Endothelial cell of umbilical vein (primary cell): ENCODE measurements at regions not wholly inside any gene's neighbourhood (a gene's known extent, or its start where the extent isn't known, plus 50 kb on each side); places are given as distances from the start of the nearest gene placed in this dataset.

ENCODE experiments used
- BruUV-seq: library from RNA; stranded (reverse); fragments of 400-500 nt; replicated peaks from 2 replicates; lab custom pipeline; 2021; lab: Mats Ljungman, UMichigan
- CTCF ChIA-PET: fragments of 300-600, 350-600 bp; sonication (Branson Sonifier 250); formaldehyde crosslinking; loops from one replicate; lab custom pipeline; 2021; ENCODE audit warnings: antibody characterized with exemption, inconsistent platforms; lab: Charles Lee
- POLR2A ChIA-PET: fragments of 300-600, 350-600 bp; sonication (Branson Sonifier 250); formaldehyde crosslinking; loops from one replicate; lab custom pipeline; 2021; ENCODE audit warnings: antibody characterized with exemption, inconsistent platforms; lab: Charles Lee
- DNase-seq: peaks from one replicate; pipeline ENCODE4 v3.0.0-alpha.2; 2011; ENCODE audit warnings: low read depth, low spot score
- FAIRE-seq: peaks from 2 replicates; lab custom pipeline; 2011; peaks lifted over from hg19 to GRCh38; lab: Jason Lieb, UNC
- H2AFZ ChIP-seq: 2 replicates; pipeline ENCODE4 v1.6.0; 2012; ENCODE audit warnings: low read depth, low read length, control low read depth, inconsistent platforms
- H3K27ac ChIP-seq: 2 replicates; pipeline ENCODE4 v1.5.1; 2011; ENCODE audit warnings: low read depth, mild to moderate bottlenecking, control low read depth, low read length, moderate library complexity; ENCODE audit not compliant: insufficient read depth
- H3K27me3 ChIP-seq, 2 experiments: 2 replicates each; pipeline versions ENCODE4 v1.6.0 to v1.6.1; 2011; ENCODE audit warnings: low read length in 2 of 2, mixed read lengths in 1 of 2; ENCODE audit not compliant: control insufficient read depth in 2 of 2, insufficient read depth in 2 of 2
- H3K36me3 ChIP-seq, 2 experiments: 2 replicates in 1 of 2; 3 replicates in 1 of 2; pipeline ENCODE4 v1.5.1; 2011; ENCODE audit warnings: low read length in 2 of 2, mild to moderate bottlenecking in 1 of 2, moderate library complexity in 1 of 2; ENCODE audit not compliant: control insufficient read depth in 2 of 2, insufficient read depth in 2 of 2; ENCODE audit errors: extremely low read depth in 1 of 2
- H3K4me1 ChIP-seq: 3 replicates; pipeline ENCODE4 v1.5.1; 2011; ENCODE audit warnings: mild to moderate bottlenecking, low read length; ENCODE audit not compliant: control insufficient read depth, insufficient read depth; ENCODE audit errors: extremely low read depth
- H3K4me2 ChIP-seq: 2 replicates; pipeline ENCODE4 v1.6.1; 2011; ENCODE audit warnings: low read length, control low read depth, mixed read lengths; ENCODE audit not compliant: insufficient read depth
- H3K4me3 ChIP-seq, 3 experiments: fragments of 200-600 bp in 1 of 3; sonication (generic), shearing (Covaris generic) in 1 of 3; replicated peaks in 1 of 3; 2 replicates each; pipeline ENCODE4 v1.5.1; 2011 to 2016; ENCODE audit warnings: control low read depth in 3 of 3, low read length in 3 of 3, mild to moderate bottlenecking in 2 of 3, inconsistent platforms in 1 of 3, low read depth in 1 of 3, moderate library complexity in 1 of 3; ENCODE audit not compliant: insufficient read depth in 1 of 3
- H3K79me2 ChIP-seq: 2 replicates; pipeline ENCODE4 v1.6.0; 2012; ENCODE audit warnings: low read length, inconsistent platforms; ENCODE audit not compliant: control insufficient read depth, insufficient read depth
- H3K9ac ChIP-seq: replicated peaks from 2 replicates; pipeline ENCODE3; 2011; ENCODE audit warnings: low read length, control low read depth; ENCODE audit not compliant: insufficient read depth; ENCODE audit errors: extremely low read depth
- H3K9me1 ChIP-seq: replicated peaks from 3 replicates; pipeline ENCODE4 v1.6.0; 2011; ENCODE audit warnings: mild to moderate bottlenecking, low read length; ENCODE audit not compliant: control insufficient read depth, insufficient read depth; ENCODE audit errors: extremely low read depth
- H3K9me3 ChIP-seq: replicated peaks from 2 replicates; pipeline ENCODE4 v1.5.1; 2012; ENCODE audit warnings: low read length, inconsistent platforms; ENCODE audit not compliant: control insufficient read depth, insufficient read depth
- H4K20me1 ChIP-seq: replicated peaks from 2 replicates; pipeline ENCODE3; 2011; ENCODE audit warnings: mild to moderate bottlenecking, low read length; ENCODE audit not compliant: control insufficient read depth, insufficient read depth; ENCODE audit errors: extremely low read depth
- CTCF ChIP-seq, 2 donors: IDR thresholded peaks; 1 replicate in 1 of 2; 2 replicates in 1 of 2; pipeline ENCODE4 v1.5.1; 2011; ENCODE audit warnings: low read length in 2 of 2, mild to moderate bottlenecking in 2 of 2, moderate library complexity in 2 of 2, control low read depth in 1 of 2, inconsistent platforms in 1 of 2, low read depth in 1 of 2; ENCODE audit not compliant: insufficient read depth in 1 of 2; ENCODE audit errors: extremely low read depth in 1 of 2
- EZH2 ChIP-seq: IDR thresholded peaks from 2 replicates; pipeline ENCODE4 v1.6.1; 2012; ENCODE audit warnings: borderline replicate concordance, low read depth, mild to moderate bottlenecking, moderate library complexity, low read length, inconsistent platforms; ENCODE audit not compliant: severe bottlenecking
- FOS ChIP-seq: IDR thresholded peaks from 2 replicates; pipeline ENCODE4 v1.6.1; 2011; ENCODE audit warnings: mild to moderate bottlenecking, low read length, moderate library complexity, borderline replicate concordance; ENCODE audit not compliant: insufficient read depth
- GATA2 ChIP-seq: IDR thresholded peaks from 2 replicates; pipeline ENCODE4 v1.7.0; 2011; ENCODE audit warnings: low read depth, mild to moderate bottlenecking, moderate library complexity, mixed read lengths, low read length; ENCODE audit not compliant: insufficient read length, insufficient read depth
- JUN ChIP-seq: IDR thresholded peaks from 2 replicates; pipeline ENCODE4 v1.6.1; 2011; ENCODE audit warnings: borderline replicate concordance, low read depth; ENCODE audit not compliant: insufficient read length, insufficient read depth
- MAX ChIP-seq: IDR thresholded peaks from 2 replicates; pipeline ENCODE4 v1.6.1; 2011; ENCODE audit not compliant: insufficient read depth, insufficient read length
- MYC ChIP-seq: IDR thresholded peaks from one replicate; pipeline ENCODE4 v1.6.1; 2011; ENCODE audit warnings: mild to moderate bottlenecking, low read depth, low read length
- POLR2A ChIP-seq: IDR thresholded peaks from 2 replicates; pipeline ENCODE4 v1.6.1; 2012; ENCODE audit warnings: low read depth, mild to moderate bottlenecking, control low read depth, low read length
- POLR2AphosphoS5 ChIP-seq: IDR thresholded peaks from 2 replicates; pipeline ENCODE4 v1.6.1; 2012; ENCODE audit warnings: low read depth, mild to moderate bottlenecking, control low read depth, low read length, moderate library complexity; ENCODE audit not compliant: insufficient read depth
- dilution Hi-C: fragments of 300-500 bp; cut with MboI; formaldehyde crosslinking; loops from one replicate; pipeline ENCODE4 v1.15.0; 2019; ENCODE audit warnings: low sequenced_read_pairs; ENCODE audit not compliant: extremely low pct_ligation_motif_present
- intact Hi-C: fragments of 100-400 bp; cut with micrococcal nuclease; formaldehyde crosslinking; loops from one replicate; pipeline ENCODE4 v1.10.0; 2022

GRCh38 chr4:14338585-14339265, 663.6 kb upstream of the CPEB2 start:
- Histone ChIP-seq H3K9me1 (no peaks in the 10 kb centered on the region), H3K9ac (no peak overlapping the region), H3K4me2 (no peak overlapping the region), H3K27me3 (no peaks in the 10 kb centered on the region), H3K4me3 (no peak overlapping the region), H3K79me2 (no peaks in the 10 kb centered on the region), H3K36me3 (no peaks in the 10 kb centered on the region), H2AFZ (no peak overlapping the region), H3K9me3 (no peaks in the 10 kb centered on the region), H3K4me1 (no peaks in the 10 kb centered on the region), H4K20me1 (no peaks in the 10 kb centered on the region), H3K27ac (no peak overlapping the region)
- FAIRE-seq (no peak), DNase-seq (no peak)
- CTCF ChIA-PET, result no interaction called here
- dilution Hi-C loops (no loop called here), intact Hi-C loops (no loop called here)
- no TSS peak for BruUV-seq
- TF ChIP-seq JUN (no peak), POLR2AphosphoS5 (no peak), FOS (no peak), EZH2 (no peak), MYC (no peak)
- POLR2A ChIA-PET, result no interaction called here

- H4K20me1 ChIP-seq, result no peaks in the 10 kb centered on the region
- CTCF ChIA-PET, result no interaction called here
- H3K9ac ChIP-seq, result no peak overlapping the region
- DNase-seq, result no peak
- no peak overlapping the region for H3K4me2 ChIP-seq
- H3K27me3 ChIP-seq, result no peaks in the 10 kb centered on the region
- dilution Hi-C loops (no loop called here), intact Hi-C loops (loop anchor here (1.0 kb wide), 1 partner anchor 21 kb away; no protein-coding TSS in a partner anchor)
- no peak overlapping the region for H2AFZ ChIP-seq
- no peaks in the 10 kb centered on the region for H3K36me3 ChIP-seq
- no peak for FAIRE-seq
- POLR2A ChIA-PET, result no interaction called here
- H3K27ac ChIP-seq, result no peak overlapping the region
- H3K4me3 ChIP-seq, result no peak overlapping the region
- no peak for TF ChIP-seq EZH2
- TF ChIP-seq MYC, result no peak
- TF ChIP-seq CTCF (IDR thresholded peaks at IDR 0.05; ENCODE audit: extremely low read depth in 1 of 2, insufficient read depth in 1 of 2, low read depth in 1 of 2, low read length in 2 of 2), result no peak
- TF ChIP-seq JUN, result no peak
- TF ChIP-seq POLR2AphosphoS5, result no peak
- no peak for TF ChIP-seq MAX
- TF ChIP-seq GATA2, result no peak
- no peak for TF ChIP-seq POLR2A
- TF ChIP-seq FOS, result no peak
- H3K9me3 ChIP-seq, result no peaks in the 10 kb centered on the region
- no TSS peak for BruUV-seq
- no peaks in the 10 kb centered on the region for H3K9me1 ChIP-seq
- no peaks in the 10 kb centered on the region for H3K4me1 ChIP-seq
- H3K79me2 ChIP-seq, result no peaks in the 10 kb centered on the region
Measured at GRCh38 chr4:14339715-14340114, 662.6 kb upstream of the CPEB2 start.
